ENCODE measurements at regions not wholly inside any gene's neighbourhood (a gene's known extent, or its start where the extent isn't known, plus 50 kb on each side); places are given as distances from the start of the nearest gene placed in this dataset.
"Not testable (repeated sequence)": the region's sequence is repeated elsewhere in the genome, so short reads cannot be mapped to it uniquely, and the experiment has no call there.

DNA sequence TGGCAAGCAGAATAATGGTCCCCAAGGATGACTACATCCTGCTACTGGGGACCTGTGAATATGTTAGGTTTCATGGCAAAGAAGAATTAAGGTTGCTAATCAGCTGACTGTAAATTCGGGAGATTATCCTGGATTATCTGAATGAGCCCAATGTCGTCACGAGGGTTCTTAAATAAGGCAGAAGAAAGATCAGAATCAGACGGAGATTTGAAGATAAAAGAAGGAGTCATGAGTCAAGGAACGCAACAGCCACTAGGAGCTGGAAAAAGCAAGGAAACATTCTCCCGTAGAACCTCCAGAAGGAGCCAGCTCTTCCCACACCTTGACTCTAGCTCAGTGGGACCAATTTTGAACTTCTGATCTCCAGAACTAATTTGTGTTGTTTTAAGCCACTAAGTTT, 82.9 kb upstream of the APBB1IP start:
- DNase-seq = no peak

DNA sequence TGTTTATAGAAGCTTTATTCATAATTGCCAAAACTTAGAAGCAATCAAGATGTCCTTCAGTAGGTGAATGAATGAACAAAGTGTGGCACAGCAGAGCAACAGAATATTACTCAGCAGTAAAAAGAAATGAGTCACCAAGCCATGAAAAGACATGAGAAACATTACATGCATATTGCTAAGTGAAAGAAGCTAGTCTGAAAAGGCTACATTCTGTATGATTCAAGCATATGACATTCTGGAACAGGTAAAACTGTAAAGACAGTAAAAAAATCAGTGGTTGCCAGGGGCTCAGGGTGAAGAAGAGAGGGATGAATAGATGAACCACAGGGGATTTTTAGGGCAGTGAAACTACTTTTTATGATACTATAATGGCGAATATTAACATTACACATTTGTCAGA, 80.9 kb upstream of the APBB1IP start:
- DNase-seq = peak; percentile 8

DNA sequence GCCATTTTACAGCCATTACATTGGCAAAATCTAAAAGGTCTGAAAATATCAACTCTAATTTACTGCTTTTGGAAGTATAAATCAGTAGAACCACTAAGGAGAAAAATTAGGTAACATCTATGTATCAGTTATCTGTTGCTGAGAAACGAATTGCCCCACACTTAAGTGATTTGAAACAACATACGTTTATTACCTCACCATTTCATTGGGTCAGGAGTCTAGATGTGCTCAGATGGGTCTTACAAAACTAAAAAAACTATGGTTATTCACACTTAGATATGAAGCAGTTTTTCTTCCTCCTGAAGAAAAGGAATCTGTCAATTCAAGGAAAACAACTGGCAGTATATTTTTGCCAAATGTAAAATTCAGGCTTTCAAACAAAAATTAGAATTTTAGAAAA, 80.1 kb upstream of the APBB1IP start:
- no peak for DNase-seq

DNA sequence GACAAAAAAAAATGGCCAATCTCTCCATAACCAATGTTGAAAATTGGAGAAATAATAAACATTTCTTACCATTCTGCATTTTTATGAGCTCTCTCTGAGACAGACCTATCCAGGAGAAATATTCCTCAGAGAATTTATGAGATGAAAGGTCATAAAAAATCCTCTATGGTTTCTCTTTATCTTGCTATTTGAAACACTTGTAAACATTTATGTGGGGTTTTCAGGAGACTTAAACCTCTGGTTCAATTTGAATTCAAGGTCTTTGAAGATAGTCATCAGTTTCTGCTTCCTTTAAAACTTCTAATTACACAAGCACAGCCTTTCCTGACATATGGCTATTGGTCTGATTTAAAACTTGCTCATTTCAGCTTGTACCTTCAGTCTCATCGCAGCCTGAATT, 78.5 kb upstream of the APBB1IP start:
- no peak for DNase-seq

DNA sequence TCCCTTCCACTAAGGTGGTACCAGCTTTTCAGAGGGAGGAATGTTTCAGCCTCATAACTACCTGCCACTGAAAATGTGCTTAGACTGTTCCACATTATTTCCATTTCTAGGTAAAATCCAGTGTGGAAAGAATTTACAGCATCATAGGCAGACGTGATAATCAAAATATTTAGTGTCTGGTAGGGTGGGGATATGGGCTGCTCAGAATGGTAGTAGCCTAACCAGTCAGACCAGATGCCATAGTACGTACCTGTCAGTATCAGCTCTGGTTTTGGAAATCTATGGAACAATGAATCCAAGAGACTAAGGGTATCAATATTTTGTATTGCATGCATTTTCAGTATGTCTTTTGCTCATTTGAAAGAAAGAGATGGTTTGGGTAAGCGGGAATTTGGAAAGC, 76.8 kb upstream of the APBB1IP start:
- no peak for DNase-seq

DNA sequence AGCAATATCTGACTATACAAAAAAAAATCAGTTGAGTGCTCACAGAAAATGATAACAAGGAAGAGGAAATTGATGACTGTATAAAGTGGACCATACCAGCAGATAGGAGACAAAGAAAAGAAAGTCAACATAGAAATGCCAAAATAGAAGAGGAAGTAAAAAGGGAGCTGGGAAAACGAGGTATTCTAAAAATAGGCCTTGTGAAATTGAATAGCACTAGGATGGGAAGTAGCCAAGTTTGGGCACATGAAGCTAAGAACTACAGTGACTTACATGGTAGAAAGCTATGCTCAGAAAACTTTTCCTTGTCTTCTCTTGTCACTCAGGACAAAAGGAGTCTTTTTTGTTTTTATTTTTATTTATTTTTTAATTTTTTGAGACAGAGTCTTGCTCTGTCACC, 76.2 kb upstream of the APBB1IP start:
- DNase-seq = no peak

DNA sequence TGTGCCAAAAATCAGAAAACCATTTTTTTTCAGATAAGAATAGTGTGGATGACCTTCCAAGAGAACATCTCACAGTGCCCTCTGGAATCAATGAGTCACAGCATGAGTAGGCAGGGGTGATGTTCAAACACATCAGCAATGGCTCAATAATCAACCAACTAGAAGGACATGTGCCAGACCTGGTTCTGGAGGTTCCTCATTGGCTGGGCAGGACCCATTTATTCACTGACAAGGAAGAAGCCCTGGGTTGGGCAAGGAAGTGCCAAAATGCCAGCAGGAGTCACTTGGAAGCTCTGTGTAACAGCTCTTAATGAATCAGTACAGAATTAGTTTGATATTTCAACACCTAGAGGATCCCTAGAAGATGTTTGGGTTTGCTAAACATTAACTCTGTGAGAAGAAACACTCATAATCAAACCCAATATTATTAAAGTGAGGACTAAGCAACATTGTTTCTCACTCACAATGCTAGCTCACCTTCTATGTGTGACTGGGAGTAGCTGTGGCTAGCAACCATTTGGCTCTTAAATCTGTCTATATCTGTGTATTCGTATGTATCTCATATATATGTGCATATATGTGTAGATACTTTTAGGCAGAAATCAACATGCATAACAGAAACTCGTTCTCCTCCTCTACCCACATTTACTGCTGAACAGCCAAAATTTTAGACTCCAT, 72.3 kb upstream of the APBB1IP start:
- DNase-seq = peak; percentile 4

DNA sequence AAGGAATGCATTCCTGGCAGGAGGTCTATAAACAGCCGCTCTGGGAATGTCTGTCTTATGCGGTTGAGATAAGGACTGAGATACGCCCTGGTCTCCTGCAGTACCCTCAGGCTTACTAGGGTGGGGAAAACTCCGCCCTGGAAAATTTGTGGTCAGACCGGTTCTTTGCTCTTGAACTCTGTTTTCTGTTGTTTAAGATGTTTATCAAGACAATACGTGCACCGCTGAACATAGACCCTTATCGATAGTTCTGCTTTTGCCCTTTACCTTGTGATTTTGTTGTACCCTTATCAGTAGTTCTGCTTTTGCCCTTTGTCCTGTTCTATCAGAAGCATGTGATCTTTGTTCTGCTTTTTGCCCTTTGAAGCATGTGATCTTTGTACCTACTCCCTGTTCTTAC, 71.1 kb upstream of the APBB1IP start:
- not testable (repeated sequence) for DNase-seq

DNA sequence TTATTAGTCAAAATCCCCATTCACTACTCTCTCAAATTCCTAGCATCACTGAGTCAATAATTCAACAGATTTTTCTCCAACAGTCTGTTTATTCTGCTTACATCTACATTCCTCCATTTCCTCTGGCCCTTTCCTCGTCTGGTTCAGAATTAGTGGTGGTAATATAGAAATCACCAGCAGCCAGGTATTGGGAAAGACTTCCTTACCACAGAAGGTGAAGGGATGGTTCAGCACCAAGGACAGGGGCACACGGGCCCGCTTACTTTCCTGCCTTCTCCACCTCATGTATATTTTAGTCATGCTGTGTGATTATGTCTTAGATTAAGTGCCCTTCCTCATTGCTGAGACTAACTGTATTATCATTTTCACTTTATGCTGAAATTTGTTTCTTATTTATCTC, 70.4 kb upstream of the APBB1IP start:
- peak; percentile 47 for DNase-seq

DNA sequence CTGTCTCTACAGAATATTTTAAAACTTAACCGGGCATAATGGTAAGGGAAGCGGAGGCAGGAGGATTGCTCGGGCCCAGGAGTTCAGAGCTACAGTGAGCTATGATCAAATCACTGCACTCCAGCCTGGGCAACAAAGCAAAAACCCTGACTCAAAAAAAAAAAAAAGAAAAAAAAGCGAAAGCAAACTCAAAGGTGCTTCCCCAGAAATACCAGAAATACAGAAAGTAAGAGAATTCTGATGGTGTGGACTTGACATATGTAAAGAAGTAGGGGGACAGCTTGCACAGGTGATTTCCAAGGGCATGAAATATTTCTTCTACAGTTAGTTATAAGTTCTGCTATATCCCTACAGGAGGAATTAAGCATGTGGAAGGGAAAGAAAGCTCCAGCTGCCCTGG, 69.7 kb upstream of the APBB1IP start:
- no peak for DNase-seq

DNA sequence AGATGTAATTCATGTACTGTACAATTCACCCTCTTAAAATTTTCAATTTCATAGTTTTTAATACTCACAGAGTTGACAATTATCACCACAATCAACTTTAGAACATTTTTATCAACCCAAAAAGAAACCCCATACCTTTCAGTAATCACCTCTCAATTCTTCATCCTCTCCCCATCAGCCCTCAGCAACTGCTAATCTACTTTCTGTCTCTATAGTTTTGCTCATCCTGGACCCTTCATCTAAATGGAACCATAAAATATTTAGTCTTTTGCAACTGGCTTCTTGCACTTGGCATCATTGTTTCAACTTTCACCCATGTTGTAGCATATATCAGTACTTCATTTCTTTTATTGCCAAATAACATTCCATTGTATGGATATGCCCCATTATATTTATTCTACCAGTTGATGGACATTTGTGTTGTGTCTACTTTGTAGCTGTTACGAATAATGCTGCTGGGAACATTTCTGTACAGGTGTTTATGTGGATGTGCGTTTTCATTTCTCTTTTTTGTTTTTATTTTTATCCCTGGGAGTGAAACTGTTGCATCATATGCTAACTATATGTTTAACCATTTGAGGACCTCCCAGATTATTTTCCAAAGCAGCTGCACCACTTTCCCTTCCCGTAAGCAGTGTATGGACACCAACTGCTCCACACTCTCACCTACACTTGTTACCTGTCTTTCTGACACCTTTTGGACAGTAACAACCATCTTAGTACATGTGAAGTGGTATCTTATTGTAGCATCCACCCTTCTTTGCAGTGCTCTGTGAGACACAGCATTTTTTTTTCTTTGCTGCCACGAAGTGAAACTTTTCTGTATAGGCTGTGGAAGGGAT, 65.4 kb upstream of the APBB1IP start:
- DNase-seq = no peak

DNA sequence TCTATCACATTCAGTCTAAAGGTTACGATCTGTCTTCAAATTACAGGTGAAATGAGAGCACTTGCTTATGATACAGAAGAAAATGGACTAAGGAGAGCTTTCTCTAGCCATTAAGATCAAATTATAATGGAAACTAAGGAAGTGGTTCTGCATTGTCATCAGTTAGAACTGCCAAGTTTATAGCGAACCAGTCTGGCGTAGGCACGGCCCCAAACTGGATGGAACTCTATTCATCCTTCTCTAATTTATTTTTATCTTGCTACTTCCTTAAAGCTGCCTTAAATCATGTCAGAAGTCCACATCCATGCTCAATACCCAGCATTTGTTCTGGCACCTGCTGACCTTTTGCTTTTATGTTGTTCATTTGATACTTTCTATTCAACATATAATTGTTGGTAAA, 63.7 kb upstream of the APBB1IP start:
- DNase-seq = no peak

DNA sequence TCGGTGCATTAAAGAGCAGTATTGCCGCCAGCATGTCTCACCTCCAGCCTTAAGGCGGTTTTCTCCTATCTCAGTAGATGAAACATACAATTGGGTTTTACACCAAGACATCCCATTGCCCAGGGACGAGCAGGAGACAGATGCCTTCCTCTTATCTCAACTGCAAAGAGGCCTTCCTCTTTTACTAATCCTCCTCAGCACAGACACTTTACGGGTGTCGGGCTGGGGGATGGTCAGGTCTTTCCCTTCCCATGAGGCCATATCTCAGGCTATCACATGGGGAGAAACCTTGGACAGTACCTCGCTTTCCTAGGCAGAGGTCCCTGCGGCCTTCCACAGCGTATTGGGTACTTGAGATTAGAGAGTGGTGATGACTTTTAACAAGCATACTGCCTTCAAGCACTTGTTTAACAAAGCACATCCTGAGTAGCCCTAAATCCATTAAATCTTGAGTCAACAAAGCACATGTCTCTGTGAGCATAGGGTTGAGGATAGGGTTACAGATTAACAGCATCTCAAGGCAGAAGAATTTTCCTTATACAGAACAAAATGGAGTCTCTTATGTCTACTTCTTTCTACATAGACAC, 60.8 kb upstream of the APBB1IP start:
- DNase-seq = not testable (repeated sequence)

DNA sequence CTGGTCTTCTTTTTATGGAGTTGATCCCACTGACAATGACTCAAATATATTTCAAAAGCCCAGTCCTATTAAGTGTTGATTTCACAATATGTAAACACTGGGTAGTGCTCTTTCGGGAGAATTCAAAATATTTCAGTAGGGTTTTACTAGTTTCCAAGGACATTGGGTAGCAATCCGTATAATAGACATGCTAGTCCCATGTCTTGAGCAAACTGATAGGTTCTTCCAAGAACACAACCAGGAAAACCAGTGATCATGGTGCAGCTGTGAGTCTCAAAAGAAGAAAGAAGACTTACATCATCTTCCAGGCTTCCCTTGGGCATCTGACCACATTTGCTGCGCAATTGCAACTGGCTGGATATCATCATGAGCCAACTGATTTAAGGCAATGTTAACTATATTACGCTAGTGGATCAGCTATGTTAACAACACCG, 59.3 kb upstream of the APBB1IP start:
- no peak for DNase-seq

DNA sequence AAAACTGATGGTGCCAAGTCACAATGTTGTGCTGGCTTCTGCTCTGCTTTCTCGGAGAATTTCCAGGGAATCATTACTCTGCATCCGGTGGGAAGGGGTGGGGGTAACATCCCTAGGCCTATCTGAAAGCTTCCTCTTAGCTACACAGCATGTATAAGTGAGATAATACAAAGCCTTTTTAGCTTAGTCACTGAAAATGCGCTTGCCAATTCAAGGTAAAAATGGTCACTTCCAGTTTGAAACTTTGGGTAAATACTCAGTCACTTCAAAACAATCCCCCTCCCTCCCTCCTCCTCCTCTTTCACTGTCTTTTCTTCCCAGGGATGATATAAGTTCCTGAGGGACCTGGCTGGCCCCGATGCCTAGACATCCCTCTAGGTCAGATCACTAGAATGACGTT, 57.3 kb upstream of the APBB1IP start:
- no peak for DNase-seq

DNA sequence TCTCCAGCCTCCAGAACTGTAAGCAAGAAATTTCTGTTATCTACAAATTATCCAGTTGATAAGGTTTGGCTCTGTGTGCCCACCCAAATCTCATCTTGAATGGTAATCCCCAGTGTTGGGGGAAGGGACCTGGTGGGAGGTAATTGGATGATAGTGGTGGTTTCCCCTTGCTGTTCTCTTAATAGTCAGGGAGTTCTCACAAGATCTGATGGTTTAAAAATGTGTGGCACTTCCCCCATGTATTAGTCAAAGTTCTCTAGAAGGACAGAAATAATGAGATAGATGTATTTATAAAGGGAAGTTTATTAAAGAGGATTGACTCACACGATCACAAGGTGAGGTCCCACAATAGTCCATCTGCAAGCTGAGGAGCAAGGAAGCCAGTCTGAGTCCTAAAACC, 56.2 kb upstream of the APBB1IP start:
- no peak for DNase-seq

DNA sequence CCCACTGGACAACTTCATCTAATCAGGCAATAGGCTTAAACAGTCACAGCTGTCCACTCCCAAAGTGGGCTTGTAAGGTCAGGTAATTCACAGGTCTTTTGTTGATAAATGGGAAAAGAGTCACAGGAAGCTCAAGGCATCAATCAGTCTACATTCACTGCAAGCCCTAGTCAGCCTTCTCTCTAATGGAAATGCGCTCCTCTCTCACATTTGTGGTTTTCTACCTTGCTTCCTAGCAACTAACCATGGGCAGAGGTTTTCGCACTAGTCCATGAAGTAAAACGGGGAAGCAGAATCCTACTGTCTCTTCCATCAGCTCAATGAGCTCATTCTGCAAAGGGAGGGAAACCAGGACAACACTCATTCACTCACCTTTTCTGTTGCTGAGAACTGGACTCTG, 53.5 kb upstream of the APBB1IP start:
- no peak for DNase-seq

DNA sequence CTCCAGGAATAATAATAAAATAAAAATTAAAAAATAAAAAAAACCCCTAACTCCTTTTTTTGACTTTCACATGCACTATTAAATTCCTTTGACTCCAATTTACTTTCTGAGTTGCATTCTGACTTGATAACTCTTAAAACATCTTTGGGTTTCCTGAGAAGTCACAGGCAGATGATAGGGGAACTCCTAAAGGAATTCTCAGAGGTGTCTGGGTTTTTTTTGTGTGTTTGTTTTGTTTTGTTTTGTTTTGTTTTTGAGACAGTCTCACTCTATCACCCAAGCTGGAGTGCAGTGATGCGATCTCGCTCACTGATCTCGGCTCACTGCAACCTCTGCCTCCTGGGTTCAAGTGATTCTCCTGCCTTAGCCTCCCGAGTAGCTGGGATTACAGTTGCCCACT, 52.7 kb upstream of the APBB1IP start:
- no peak for DNase-seq

DNA sequence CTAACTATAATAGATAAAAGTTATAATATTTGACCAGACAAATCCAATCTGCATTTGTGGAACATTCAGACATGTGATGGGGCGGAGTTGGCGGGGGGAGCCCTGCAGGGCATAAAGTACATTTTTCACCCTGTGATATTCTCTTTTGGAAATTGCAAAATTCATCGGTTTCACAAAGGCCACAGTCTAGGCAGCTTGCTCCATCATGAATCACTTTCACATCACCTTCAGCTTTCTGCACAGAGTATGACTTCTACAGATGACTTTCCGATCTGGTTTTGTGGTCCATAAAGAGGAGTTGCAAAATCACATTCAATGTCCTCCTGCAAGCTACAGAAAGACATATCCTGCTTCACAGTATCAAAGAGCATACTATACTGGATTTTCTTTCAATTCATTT, 51.4 kb upstream of the APBB1IP start:
- no peak for DNase-seq
